Sigmoid colon (tissue), 6 donors: ENCODE measurements at regions not wholly inside any gene's neighbourhood (a gene's known extent, or its start where the extent isn't known, plus 50 kb on each side); places are given as distances from the start of the nearest gene placed in this dataset.

Source experiments
- DNase-seq: peaks from one replicate; pipeline ENCODE4 v3.0.0-alpha.2; 2019
- H3K27ac ChIP-seq, 4 donors: fragments of 200-600 bp; sonication (generic); one replicate each; pipeline ENCODE4 v1.5.1; 2016 to 2019; ENCODE audit warnings: mild to moderate bottlenecking in 1 of 4
- H3K27me3 ChIP-seq, 3 donors: fragments of 200-600 bp; sonication (generic); one replicate each; pipeline ENCODE4 v1.5.1; 2019; ENCODE audit warnings: mild to moderate bottlenecking in 1 of 3
- H3K36me3 ChIP-seq, 4 donors: fragments of 200-600 bp; sonication (generic); one replicate each; pipeline ENCODE4 v1.5.1; 2016 to 2019
- H3K4me1 ChIP-seq, 4 donors: fragments of 200-600 bp; sonication (generic); one replicate each; pipeline ENCODE4 v1.5.1; 2017 to 2019
- H3K4me3 ChIP-seq, 4 donors: fragments of 200-600 bp; sonication (generic); one replicate each; pipeline ENCODE4 v1.5.1; 2017 to 2019; ENCODE audit warnings: mild to moderate bottlenecking in 2 of 4, moderate library complexity in 1 of 4
- H3K9me3 ChIP-seq, 4 donors: fragments of 200-600 bp in 3 of 4; sonication (generic) in 3 of 4; one replicate each; pipeline versions ENCODE4 v1.5.1 to v1.6.1; 2013 to 2019
- EP300 ChIP-seq, 4 donors: sonication (generic); formaldehyde crosslinking; IDR thresholded peaks; one replicate each; pipeline ENCODE4 v1.6.1; 2017; ENCODE audit warnings: antibody characterized with exemption in 4 of 4
- POLR2A ChIP-seq, 2 donors: fragments of 450-650 bp; IDR thresholded peaks; one replicate each; pipeline ENCODE4 v1.6.1; 2016; ENCODE audit warnings: antibody characterized with exemption in 2 of 2, mild to moderate bottlenecking in 2 of 2, moderate library complexity in 2 of 2
- POLR2AphosphoS5 ChIP-seq, 4 donors: sonication (generic); formaldehyde crosslinking; IDR thresholded peaks; one replicate each; pipeline ENCODE4 v1.6.1; 2017; ENCODE audit warnings: antibody characterized with exemption in 4 of 4
- WGBS, 2 donors: extraction: QIAGEN DNeasy Blood & Tissue Kit; methylation state at CpG; one replicate each; pipeline ENCODE4 v1.1.7; 2013; 5-methylcytosine and 5-hydroxymethylcytosine counted together
- intact Hi-C: fragments of 100-400 bp; cut with DNase I; formaldehyde crosslinking; loops from one replicate; pipeline ENCODE4 v1.15.1; 2023
- TF ChIP-seq, protein P1 (sequence below), 4 experiments: fragments of 450-650 bp in 3 of 4; fragments of 200-600 bp in 1 of 4; IDR thresholded peaks; one replicate each; pipeline ENCODE4 v1.5.1; 2016 to 2019; ENCODE audit warnings: antibody characterized with exemption in 4 of 4, mild to moderate bottlenecking in 3 of 4, moderate library complexity in 2 of 4
- donor health status: healthy with polysubstance abuse.
- donor health status: healthy.

DNA sequence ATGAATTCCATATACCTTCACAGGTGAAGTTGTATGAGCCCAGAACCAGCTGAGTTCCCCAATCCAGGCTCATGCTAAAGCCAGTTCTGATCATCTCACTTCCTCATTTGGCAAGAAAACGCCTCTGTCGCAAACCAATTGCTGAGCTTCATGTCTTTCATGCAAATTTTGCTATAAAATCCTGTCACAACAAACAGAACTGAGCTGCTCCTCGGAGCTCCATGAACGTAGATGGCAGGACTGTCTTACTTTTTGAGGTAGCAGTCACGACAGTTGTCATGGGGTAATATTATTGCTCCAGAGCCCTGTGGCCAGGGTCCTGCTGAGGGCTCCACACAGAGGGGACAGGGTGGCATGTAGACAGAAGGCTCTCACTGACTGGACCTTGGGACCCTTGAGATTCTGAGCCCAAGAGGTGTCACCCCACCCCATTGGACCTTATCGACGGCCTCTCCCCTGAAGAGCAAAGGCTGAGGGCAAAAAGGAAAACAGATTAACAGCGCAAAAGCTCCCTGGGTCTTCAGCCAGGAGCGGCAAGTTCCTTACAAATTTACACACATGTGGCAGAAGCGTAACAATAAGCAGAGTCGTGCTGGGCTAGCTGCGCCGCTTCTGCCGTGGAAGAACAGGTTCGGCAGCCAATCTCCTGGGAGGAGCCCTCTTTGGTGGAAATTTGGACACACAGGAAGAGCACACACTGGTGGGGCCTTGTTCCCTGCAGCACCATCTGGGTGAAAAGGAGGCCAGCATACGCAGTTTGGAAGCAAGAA lies 249.2 kb downstream of the OPA1 start:
- H3K36me3 ChIP-seq: no peaks in the 10 kb centered on the region
- TF ChIP-seq, protein P1, sequence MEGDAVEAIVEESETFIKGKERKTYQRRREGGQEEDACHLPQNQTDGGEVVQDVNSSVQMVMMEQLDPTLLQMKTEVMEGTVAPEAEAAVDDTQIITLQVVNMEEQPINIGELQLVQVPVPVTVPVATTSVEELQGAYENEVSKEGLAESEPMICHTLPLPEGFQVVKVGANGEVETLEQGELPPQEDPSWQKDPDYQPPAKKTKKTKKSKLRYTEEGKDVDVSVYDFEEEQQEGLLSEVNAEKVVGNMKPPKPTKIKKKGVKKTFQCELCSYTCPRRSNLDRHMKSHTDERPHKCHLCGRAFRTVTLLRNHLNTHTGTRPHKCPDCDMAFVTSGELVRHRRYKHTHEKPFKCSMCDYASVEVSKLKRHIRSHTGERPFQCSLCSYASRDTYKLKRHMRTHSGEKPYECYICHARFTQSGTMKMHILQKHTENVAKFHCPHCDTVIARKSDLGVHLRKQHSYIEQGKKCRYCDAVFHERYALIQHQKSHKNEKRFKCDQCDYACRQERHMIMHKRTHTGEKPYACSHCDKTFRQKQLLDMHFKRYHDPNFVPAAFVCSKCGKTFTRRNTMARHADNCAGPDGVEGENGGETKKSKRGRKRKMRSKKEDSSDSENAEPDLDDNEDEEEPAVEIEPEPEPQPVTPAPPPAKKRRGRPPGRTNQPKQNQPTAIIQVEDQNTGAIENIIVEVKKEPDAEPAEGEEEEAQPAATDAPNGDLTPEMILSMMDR (IDR thresholded peaks at IDR 0.05): no peak
- no peak for TF ChIP-seq POLR2A (IDR thresholded peaks at IDR 0.05)
- no peak for TF ChIP-seq EP300 (IDR thresholded peaks at IDR 0.05)
- TF ChIP-seq POLR2AphosphoS5 (IDR thresholded peaks at IDR 0.05): no peak
- WGBS, 2 donors: 61 to 66% methylated on average over 16 of the region's 16 CpGs

DNA sequence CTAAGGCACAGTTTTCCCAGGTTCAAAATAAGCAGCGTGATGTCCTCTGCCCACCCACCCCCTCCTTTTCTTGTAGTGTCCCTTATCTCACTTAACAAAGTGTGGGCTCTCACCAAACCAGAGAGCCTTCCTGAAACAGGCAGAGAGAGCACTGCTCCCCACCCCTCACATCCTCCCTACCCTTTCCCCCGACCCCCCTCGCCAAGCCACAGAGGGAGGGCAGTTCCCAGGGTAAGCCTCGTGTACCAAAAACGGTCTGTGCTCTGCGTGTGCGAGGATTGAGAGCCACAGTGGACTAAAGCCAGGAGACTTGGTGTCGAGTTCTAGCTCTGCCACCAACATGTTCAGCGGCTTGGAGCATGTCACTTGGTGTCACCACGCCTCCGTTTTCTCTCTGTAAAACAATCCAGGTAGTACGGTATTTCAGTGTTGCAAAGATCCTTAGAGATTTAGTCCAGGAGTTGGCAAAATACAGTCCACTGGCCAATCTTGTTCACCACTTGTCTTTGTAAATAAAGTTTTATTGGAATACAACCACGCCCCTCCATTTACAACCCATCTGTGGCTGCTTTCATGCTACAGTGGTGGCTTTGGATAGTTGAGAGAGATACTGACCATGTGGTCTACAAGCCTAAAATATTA lies 249.9 kb downstream of the OPA1 start:
- WGBS, 2 donors: 68 to 72% methylated on average over 13 of the region's 13 CpGs

More for the DNA sequence above, 249.2 kb downstream of the OPA1 start:
- H3K9me3 ChIP-seq: no peaks in the 10 kb centered on the region
- intact Hi-C loops: no loop called here
- no peak for DNase-seq
- no peaks in the 10 kb centered on the region for H3K27me3 ChIP-seq
- H3K4me1 ChIP-seq: peaks cover 0 to 6% (median 0%) of the 10 kb centered on the region in 4 donors
- no peak overlapping the region for H3K27ac ChIP-seq
- H3K4me3 ChIP-seq: no peak overlapping the region

DNA sequence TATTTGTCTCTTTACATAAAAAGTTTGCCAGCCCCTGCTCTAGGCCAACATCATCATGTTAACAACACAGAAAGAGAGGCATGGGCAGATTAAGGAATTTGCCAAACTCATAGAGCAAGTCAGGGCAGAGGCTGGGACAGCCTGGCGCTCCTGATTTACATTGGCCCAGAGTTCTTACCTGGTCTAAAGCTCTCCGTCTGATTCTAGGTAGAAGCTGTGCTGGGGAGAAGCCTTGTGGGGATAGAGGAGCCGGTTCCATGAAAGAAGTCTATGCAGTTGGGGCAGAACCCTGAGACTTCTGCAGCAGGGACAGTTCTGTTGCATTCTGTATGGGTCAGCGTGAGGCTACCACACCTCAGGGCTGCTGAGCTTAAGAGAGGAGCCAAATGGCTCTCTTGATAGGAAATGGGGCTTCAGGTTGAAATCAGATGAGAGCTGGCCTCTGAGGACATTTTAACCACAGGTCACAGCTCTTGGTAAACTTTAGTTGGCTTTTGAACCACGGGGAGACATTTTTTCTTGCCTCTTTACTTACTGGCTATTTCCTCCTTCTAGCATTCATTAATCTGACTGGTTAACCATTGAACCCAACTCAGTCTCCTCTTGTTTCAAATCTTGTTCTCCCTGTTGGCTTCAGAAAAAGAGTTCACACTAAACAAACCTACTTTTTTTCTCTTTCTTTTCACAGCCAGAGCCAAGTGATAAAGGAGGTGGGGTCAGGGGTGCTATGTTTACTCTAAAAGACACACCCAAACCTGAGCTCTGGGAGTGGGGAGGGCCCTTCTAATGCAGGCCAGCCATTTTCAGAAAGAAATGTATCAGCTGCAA lies 250.7 kb downstream of the OPA1 start:
- H3K27ac ChIP-seq: no peak overlapping the region
- WGBS, 2 donors: 21 to 66% methylated on average over 5 of the region's 5 CpGs
- TF ChIP-seq, protein P1 (IDR thresholded peaks at IDR 0.05): no peak
- TF ChIP-seq POLR2A (IDR thresholded peaks at IDR 0.05) (no peak), POLR2AphosphoS5 (IDR thresholded peaks at IDR 0.05) (no peak), EP300 (IDR thresholded peaks at IDR 0.05) (no peak)
- peaks cover 0 to 6% (median 0%) of the 10 kb centered on the region in 4 donors for H3K4me1 ChIP-seq
- no peaks in the 10 kb centered on the region for H3K27me3 ChIP-seq
- H3K9me3 ChIP-seq: no peaks in the 10 kb centered on the region
- H3K4me3 ChIP-seq: no peak overlapping the region
- intact Hi-C loops: no loop called here
- DNase-seq: no peak
- no peaks in the 10 kb centered on the region for H3K36me3 ChIP-seq

More for the DNA sequence above, 249.9 kb downstream of the OPA1 start:
- Histone ChIP-seq H3K4me1 (peaks cover 0 to 6% (median 0%) of the 10 kb centered on the region in 4 donors), H3K27ac (no peak overlapping the region), H3K9me3 (no peaks in the 10 kb centered on the region), H3K27me3 (no peaks in the 10 kb centered on the region), H3K4me3 (no peak overlapping the region), H3K36me3 (no peaks in the 10 kb centered on the region)
- intact Hi-C loops: no loop called here
- TF ChIP-seq POLR2A (IDR thresholded peaks at IDR 0.05) (no peak), EP300 (IDR thresholded peaks at IDR 0.05) (no peak), POLR2AphosphoS5 (IDR thresholded peaks at IDR 0.05) (no peak)
- TF ChIP-seq, protein P1 (IDR thresholded peaks at IDR 0.05): no peak
- no peak for DNase-seq

DNA sequence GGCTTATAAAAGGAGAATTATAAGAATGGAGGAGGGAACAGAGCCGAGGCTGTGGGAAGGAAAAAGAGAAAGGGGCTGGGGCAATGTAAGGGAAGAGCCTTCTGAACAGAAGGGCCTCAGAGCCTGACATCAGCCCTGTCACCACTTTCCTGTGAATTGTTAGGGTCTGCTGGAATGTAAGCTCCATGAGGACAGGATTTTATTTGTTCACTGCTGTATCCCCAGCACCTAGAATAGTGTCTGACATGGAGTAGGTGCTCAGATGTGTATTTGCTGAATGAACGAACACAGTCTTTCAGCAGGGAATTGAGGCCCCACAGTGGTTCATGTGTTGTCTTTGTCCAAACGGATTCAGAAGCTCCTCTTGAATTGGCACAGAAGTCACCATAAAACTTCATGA lies 251.5 kb downstream of the OPA1 start:
- TF ChIP-seq POLR2A (IDR thresholded peaks at IDR 0.05): no peak
- TF ChIP-seq, protein P1 (IDR thresholded peaks at IDR 0.05): no peak
- TF ChIP-seq POLR2AphosphoS5 (IDR thresholded peaks at IDR 0.05): no peak
- TF ChIP-seq EP300 (IDR thresholded peaks at IDR 0.05): no peak
- WGBS, 2 donors: 55 to 79% methylated on average over 3 of the region's 3 CpGs
- DNase-seq: no peak
- H3K4me1 ChIP-seq: peaks cover 0 to 6% (median 0%) of the 10 kb centered on the region in 4 donors
- no peaks in the 10 kb centered on the region for H3K9me3 ChIP-seq
- no peaks in the 10 kb centered on the region for H3K36me3 ChIP-seq
- no peaks in the 10 kb centered on the region for H3K27me3 ChIP-seq
- H3K27ac ChIP-seq: no peak overlapping the region
- intact Hi-C loops: no loop called here
- no peak overlapping the region for H3K4me3 ChIP-seq
